GM18867 (cell line): ENCODE measurements at regions not wholly inside any gene's neighbourhood (a gene's known extent, or its start where the extent isn't known, plus 50 kb on each side); places are given as distances from the start of the nearest gene placed in this dataset.
"Not testable (repeated sequence)": the region's sequence is repeated elsewhere in the genome, so short reads cannot be mapped to it uniquely, and the experiment has no call there.

Experiments
- ATAC-seq: cut with Tn5 transposase; IDR thresholded peaks from one replicate; pipeline ENCODE4 v1.9.1; 2021; ENCODE audit warnings: mild to moderate bottlenecking, moderate library complexity; ENCODE audit not compliant: unreplicated experiment

DNA sequence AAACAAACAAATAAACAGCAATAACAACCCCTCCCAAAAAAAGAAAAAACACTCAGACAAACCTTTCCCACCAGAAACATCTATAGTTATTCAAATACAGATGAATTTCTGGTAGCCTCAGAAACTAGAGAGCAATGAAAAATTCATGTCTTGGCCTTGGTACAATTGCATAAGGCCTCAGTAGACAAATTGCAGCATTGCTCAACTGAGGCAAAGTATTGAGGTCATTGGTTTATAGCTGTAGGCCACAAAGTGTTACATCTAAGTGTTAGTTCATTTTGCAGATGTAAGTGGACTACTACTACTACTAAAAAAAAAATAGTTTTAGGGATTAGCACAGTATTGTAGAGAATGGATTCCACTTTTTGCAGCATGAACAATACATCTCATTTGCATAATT, 2268.3 kb downstream of the ARAP2 start:
- ATAC-seq, result no peak

DNA sequence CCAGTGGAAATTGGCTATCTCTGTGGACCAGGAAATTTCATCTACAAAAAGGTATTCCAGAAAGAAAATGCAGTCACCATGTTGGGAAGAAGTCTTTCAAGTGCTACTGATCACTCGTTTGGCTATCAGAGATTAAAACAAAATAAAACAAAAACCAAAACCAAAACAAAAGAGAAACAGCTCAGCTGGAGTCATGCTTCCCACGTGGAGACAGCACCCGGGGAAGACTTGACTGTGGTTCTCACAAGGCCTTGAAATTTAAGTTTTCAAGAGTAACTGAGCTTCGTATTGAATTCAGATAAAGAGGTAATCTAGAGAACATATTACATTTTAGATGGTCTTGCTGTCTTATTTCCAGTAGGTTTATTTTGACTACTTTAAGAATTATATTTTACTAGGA, 2264.5 kb downstream of the ARAP2 start:
- not testable (repeated sequence) for ATAC-seq

DNA sequence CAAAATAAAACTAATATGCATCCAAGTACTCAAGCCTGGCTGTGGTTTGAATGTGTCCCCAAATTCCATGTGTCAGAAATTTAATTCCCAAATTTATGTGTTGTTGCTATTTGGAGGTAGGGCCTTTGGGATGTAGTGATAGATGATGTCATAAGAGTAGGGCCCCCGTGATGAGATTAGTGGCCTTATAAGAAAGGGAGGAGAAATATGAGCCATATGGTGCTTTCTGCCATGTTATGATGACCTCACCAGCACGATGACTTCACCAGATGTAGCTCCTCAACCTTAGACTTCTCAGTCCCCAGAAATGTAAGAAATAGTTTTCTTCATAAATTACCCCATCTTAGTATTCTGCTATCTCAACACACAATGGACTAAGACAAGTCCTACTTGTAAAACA, 2264.0 kb downstream of the ARAP2 start:
- no peak for ATAC-seq

- ATAC-seq, result no peak
Measured at GRCh38 chr4:33989820-33990443, 2254.4 kb downstream of the ARAP2 start.

GRCh38 chr4:33996075-33996718, 2248.1 kb downstream of the ARAP2 start:
- ATAC-seq, result no peak

GRCh38 chr4:33998291-33998690, 2246.0 kb downstream of the ARAP2 start:
- no peak for ATAC-seq

GRCh38 chr4:34000356-34000755, 2244.0 kb downstream of the ARAP2 start:
- no peak for ATAC-seq

DNA sequence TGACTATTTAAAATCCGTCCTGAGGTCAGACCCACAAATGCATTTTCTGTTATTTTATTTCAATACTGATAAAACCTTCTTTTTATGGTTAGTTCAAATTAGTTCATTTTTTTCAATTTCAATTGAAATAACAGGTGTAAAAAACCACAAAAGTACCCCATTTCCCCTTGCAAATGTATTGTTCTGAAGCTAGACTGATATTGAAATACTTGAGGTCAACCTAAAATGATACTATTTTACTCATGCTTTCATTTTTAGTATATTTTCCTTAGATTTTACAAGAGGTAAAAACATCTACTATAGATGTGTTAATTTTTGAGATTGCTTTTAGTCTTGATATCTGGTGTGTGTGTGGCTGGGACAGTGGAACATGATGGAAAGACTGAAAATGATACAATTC, 2237.8 kb downstream of the ARAP2 start:
- ATAC-seq, result not testable (repeated sequence)

DNA sequence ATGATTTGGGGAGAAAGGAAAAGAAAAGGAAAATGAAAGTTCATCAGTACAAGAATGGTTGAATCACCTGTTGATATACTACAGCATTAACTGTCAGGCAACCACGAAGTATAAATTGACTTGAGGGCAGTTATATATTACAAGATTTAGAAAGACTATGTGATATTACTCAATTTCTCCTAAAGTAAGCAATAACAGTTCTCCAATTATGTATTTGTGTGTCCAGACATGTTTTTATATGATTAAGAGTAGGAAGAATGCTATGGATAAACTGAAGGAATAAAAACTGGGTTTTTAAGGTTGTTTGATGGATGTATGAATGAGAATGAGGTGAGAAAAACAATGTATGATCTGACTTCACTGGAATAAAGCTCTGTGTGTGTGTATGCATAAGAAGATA, 2234.4 kb downstream of the ARAP2 start:
- no peak for ATAC-seq

- ATAC-seq, result no peak
Measured at GRCh38 chr4:34010751-34011519, 2233.4 kb downstream of the ARAP2 start.

DNA sequence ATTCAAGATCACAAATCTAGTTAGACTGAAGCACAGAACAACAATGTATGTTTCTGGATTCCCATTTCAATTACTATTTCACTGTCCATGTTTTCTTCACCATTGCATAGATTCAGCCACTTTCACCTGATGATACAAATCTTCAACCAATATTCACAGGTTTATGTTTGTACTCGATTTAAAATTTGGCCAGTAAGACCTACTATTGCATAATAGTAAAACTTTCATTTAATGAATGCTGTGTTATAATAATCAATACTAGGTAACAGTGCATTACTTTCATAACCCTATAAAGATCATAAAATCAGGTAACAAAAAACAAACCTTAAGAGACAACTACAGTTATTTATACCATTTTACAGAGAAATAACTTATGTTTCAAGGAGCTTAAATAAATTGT, 2209.1 kb downstream of the ARAP2 start:
- ATAC-seq, result no peak

- no peak for ATAC-seq
Measured at GRCh38 chr4:34037280-34037679, 2207.0 kb downstream of the ARAP2 start.

DNA sequence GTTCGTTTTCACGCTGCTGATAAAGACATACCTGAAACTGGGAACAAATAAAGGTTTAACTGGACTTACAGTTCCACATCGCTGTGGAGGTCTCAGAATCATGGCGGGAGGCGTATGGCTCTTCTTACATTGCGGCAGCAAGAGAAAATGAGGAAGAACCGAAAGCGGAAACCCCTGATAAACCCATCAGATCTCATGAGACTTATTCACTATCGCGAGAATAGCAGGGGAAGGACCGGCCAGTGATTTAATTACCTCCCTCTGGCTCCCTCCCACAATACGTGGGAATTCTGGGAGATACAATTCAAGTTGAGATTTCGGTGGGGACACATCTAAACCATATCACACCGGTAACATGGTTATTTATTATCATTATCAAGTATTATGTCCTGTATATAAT, 2204.5 kb downstream of the ARAP2 start:
- no peak for ATAC-seq

- ATAC-seq, result no peak
Measured at GRCh38 chr4:34043131-34043530, 2201.2 kb downstream of the ARAP2 start.

DNA sequence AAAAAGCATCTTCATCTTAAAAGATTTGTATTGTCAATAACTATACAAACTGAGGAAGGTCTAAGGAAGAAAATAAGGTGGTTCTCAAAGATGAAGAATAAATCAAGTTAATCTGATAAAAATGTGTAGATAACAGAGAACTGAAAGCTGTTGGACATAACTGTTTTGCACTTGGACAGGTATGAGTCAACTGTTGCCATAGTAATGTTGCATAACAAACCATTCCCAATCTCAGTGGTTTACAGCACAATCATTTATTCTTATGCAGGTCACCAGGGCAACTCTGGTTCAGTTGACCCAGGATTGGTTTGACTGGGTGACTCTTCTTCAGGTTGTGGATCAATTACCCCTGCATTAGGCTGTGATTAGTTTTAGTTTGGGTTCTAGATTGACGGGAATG, 2197.7 kb downstream of the ARAP2 start:
- ATAC-seq, result peak; percentile 51

GRCh38 chr4:34047363-34047762, 2197.0 kb downstream of the ARAP2 start:
- no peak for ATAC-seq

GRCh38 chr4:34066126-34066525, 2178.2 kb downstream of the ARAP2 start:
- no peak for ATAC-seq

GRCh38 chr4:34091451-34091850, 2152.9 kb downstream of the ARAP2 start:
- no peak for ATAC-seq

- ATAC-seq, result no peak
Measured at GRCh38 chr4:34094114-34094513, 2150.2 kb downstream of the ARAP2 start.

DNA sequence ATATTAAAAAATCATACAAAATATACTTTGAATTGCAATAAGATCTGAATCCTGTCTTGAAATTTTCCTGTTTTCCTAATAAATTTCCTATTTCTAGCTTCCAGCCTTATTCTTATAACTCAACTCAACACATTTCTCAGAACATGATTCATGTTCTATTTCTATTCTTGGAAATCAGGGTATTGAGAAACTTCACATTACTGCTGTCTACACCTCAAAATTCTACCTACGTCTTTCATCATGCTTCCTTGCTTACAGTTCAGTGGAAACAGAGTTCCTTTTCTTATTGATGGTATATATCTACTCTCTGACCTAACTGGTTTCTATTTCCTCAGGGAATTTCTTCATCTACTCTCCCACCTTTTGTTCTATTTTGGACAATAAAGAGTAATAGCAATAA, 2139.0 kb downstream of the ARAP2 start:
- no peak for ATAC-seq

DNA sequence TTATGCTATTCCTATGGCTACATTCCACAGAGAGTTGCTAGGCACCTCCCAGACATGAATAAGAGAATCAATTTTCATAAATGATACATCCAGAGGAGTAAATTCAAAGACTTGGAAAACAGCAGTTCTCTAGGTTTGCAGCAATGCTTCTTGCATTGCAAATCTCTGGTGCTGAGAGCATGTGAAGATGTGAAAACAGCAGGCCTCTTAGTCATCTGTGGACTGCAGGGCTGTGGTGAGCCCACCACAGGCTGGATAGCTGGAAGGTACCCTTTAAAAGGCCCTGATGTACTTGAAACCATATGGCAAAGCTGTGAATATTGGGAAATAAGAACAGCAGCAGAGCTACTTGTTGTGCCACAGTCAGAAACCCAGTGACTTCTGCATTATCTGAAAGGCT, 2135.9 kb downstream of the ARAP2 start:
- no peak for ATAC-seq

- no peak for ATAC-seq
Measured at GRCh38 chr4:34112573-34112972, 2131.7 kb downstream of the ARAP2 start.
